Retinal pigment epithelial cell (primary cell): ENCODE measurements at regions not wholly inside any gene's neighbourhood (a gene's known extent, or its start where the extent isn't known, plus 50 kb on each side); places are given as distances from the start of the nearest gene placed in this dataset.

Experiments
- DNase-seq: peaks from one replicate; pipeline ENCODE4 v3.0.0-alpha.2; 2010; ENCODE audit warnings: low read depth
- H3K4me3 ChIP-seq: 2 replicates; pipeline ENCODE4 v1.5.1; 2011; ENCODE audit warnings: mild to moderate bottlenecking, low read length, control low read depth, moderate library complexity
- TF ChIP-seq, protein P1 (sequence below): conservative IDR thresholded peaks from 2 replicates; pipeline ENCODE4 v1.5.1; 2011; ENCODE audit warnings: low read depth, low read length, control low read depth, inconsistent platforms

DNA sequence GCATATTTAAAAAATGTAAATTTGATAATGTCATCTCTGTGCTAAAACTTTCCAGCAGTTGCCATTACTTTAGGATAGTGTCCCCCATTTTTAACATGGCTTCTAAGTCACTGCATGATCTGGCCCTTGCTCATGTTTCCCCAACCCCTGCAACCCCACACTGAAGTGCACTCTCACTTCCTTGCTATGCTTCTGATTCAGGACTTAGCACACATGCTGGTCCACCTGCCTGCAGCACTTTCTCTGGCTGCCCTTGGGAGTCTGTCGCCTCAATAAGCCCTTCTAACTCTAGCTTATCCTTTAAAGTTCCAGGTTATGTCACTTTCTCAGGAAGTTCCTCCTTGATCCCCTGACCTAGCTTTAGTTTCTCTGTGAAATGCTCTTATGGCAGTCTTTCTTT, 241.0 kb downstream of the POSTN start:
- TF ChIP-seq, protein P1, sequence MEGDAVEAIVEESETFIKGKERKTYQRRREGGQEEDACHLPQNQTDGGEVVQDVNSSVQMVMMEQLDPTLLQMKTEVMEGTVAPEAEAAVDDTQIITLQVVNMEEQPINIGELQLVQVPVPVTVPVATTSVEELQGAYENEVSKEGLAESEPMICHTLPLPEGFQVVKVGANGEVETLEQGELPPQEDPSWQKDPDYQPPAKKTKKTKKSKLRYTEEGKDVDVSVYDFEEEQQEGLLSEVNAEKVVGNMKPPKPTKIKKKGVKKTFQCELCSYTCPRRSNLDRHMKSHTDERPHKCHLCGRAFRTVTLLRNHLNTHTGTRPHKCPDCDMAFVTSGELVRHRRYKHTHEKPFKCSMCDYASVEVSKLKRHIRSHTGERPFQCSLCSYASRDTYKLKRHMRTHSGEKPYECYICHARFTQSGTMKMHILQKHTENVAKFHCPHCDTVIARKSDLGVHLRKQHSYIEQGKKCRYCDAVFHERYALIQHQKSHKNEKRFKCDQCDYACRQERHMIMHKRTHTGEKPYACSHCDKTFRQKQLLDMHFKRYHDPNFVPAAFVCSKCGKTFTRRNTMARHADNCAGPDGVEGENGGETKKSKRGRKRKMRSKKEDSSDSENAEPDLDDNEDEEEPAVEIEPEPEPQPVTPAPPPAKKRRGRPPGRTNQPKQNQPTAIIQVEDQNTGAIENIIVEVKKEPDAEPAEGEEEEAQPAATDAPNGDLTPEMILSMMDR, result no peak
- no peak overlapping the region for H3K4me3 ChIP-seq
- no peak for DNase-seq

DNA sequence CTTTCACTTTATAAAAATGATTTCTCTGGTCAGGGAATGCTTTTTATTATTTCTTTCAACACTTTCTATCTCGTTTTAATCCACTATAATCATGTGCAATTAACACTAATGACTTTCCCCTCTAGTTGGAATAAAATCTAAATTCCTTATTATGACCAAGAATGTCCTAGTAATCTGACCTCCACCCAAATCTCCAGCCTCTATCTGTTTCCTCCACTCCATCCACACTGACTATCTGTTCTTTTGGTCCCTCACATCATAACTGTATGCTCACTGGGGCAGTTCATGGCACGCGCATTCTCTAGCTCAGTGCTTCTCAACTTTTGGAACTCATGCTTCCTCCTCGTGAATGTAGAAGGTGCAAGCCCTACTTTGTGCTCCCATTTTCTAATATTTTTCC, 244.7 kb downstream of the POSTN start:
- no peak for DNase-seq
- TF ChIP-seq, protein P1, result no peak
- no peak overlapping the region for H3K4me3 ChIP-seq

DNA sequence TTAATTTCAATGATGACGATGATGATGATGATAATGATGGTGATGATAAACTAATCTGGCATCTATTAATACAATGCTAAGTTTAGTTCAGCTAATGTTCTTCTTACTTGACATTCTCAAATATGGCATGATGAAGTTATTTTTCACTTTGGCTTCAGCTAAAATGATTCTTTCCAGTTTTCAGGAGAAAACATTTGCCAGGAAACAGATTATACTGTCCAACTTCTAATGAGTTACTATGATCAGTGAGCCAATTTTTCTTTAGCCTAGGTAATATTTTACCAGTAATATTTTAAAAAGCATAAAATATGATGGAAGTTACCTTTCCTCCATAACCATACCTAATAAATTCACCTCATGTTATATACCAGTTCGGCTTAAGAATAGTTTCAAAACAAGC, 245.7 kb upstream of the CSNK1A1L start:
- H3K4me3 ChIP-seq, result no peak overlapping the region
- DNase-seq, result no peak
- TF ChIP-seq, protein P1, result no peak

DNA sequence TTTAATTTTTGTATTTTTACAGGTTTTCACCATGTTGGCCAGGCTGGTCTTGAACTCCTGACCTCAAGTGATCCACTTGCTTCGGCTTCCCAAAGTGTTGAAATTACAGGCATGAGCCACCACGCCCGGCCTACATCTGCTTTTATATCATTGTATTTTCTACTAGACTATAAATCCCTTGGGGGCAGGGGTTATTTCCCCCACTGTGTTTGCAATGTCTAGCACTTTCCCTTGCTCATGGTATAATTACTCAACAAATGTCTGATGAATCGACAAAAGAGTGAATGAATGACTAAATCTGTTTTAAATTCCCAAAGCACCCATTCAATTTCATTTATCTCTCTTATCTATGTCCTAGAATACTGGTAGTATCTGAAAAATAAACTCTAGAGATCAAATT, 244.5 kb upstream of the CSNK1A1L start:
- no peak for DNase-seq
- TF ChIP-seq, protein P1, result no peak
- H3K4me3 ChIP-seq, result no peak overlapping the region

DNA sequence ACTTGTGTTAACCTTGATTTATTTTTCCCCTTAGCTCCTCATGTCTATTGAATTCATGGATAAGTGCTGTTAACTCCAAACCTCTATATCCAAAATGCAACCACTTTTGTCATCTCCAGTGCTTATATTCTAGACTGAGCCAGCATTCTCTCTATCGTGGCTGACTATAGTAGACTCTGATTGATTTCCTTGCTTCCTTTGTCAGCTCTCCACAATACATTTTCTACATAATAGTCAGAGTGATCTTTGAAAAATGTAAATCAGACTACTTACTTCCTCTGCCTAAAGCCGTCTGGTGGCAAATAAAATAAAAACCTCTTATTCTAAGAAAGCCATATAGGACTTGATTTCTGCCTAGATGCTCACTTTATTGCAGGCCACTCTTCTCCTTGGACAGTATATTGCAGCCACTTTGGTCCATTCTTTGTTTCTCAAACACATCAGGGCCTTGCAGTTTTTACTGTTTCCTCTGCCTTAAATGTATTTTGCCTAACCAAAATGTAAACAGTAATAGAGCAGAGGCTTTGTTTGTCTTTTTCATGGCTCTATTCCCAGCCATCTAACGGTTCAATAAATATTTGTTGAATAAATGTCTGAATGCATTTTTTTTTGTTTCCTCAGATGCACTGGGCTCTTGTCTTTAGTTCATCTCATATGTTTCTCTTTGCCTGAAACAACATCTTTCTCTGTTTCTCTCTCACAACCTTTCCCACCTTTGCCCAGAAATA, 243.6 kb upstream of the CSNK1A1L start:
- no peak overlapping the region for H3K4me3 ChIP-seq
- TF ChIP-seq, protein P1, result no peak
- no peak for DNase-seq

DNA sequence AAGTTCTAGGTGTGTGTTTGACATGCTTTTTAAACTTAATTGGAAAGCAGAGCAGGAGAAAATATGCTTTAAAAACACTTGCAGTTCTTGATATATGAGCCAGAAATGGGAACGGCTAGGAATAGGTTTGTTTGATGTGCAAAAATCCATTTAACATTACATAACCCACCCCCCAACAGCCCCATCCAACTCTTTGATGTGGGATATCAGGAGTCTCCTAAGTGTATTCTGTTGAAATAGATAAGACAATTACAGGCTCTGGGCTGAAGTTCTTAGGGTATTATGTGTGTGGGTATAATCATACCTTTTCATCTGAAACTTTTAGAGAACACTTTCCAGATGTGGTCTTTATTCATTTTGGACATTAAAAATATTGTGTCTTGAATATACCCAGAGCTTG, 240.4 kb upstream of the CSNK1A1L start:
- TF ChIP-seq, protein P1, result no peak

DNA sequence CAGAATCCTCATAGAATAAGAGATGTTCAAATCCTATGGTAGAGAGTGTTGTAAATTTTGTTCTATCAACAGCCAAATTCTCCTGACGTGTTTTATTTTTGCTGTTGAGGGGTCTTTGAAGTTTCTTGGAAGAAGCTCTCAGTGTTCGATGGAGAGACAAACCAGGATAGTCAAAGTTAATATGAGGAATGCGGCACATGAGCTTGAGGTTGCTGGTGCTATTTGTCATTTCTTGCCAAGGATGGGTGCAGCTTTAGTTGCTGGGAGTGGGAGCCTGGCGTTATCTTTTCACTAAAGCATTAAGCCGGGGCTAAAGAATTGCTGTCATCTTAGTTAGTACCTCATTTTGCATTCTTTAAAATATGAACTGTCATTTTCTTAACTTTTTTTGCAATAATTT, 239.9 kb upstream of the CSNK1A1L start:
- TF ChIP-seq, protein P1, result no peak
- no peak for DNase-seq
- no peak overlapping the region for H3K4me3 ChIP-seq

More for the DNA sequence above, 240.4 kb upstream of the CSNK1A1L start:
- H3K4me3 ChIP-seq, result no peak overlapping the region
- DNase-seq, result no peak
